ENCODE measurements at regions not wholly inside any gene's neighbourhood (a gene's known extent, or its start where the extent isn't known, plus 50 kb on each side); places are given as distances from the start of the nearest gene placed in this dataset.

GRCh38 chr12:105907982-105908381 is 230.8 kb downstream of the NUAK1 start:
- ChIA-PET POLR2A (no interaction called here), RAD21 (ENCODE audit: unreplicated experiment) (no interaction called here), CTCF (no interaction called here), SMC1A (ENCODE audit: uncharacterized antibody, unreplicated experiment) (no interaction called here)
- Histone ChIP-seq H3K4me1 (ENCODE audit: control insufficient read depth, insufficient read depth, low read length) (no peaks in the 10 kb centered on the region), H3K36me3 (ENCODE audit: control insufficient read depth in 2 of 2, insufficient read depth in 2 of 2, low read length in 1 of 2) (no peaks in the 10 kb centered on the region), H3K27ac (ENCODE audit: control insufficient read depth, insufficient read depth) (no peak overlapping the region), H3K27me3 (replicated peaks in 1 of 2; ENCODE audit: control insufficient read depth in 2 of 2, insufficient read depth in 2 of 2, low read length in 1 of 2) (no peaks in the 10 kb centered on the region), H3K4me2 (ENCODE audit: control insufficient read depth, insufficient read depth) (no peak overlapping the region), H3K9me3 (replicated peaks; ENCODE audit: control insufficient read depth, insufficient read depth, low read length) (no peaks in the 10 kb centered on the region), H4K20me1 (ENCODE audit: control insufficient read depth, insufficient read depth) (no peaks in the 10 kb centered on the region), H3K4me3 (no peak overlapping the region), H2AFZ (ENCODE audit: control insufficient read depth, low read depth, low read length) (no peak overlapping the region), H3K79me2 (ENCODE audit: control insufficient read depth, insufficient read depth, low read length) (no peaks in the 10 kb centered on the region), H3K9ac (ENCODE audit: control insufficient read depth, insufficient read depth, low read length) (no peak overlapping the region)
- WGBS (ENCODE audit: insufficient coverage, insufficient replicate concordance, low lambda C conversion rate, missing lambda C conversion rate): 0% methylated on average over 2 of the region's 2 CpGs
- DNase-seq (ENCODE audit: low read depth, low spot score) (no peak), ATAC-seq (no peak), FAIRE-seq (no peak)
- in situ Hi-C loops (cut with MboI) (no loop called here), intact Hi-C loops (cut with micrococcal nuclease; ENCODE audit: unreplicated experiment) (no loop called here)
- BruUV-seq (replicated peaks): no TSS peak
- no peak for TF ChIP-seq BCL11A (IDR thresholded peaks at IDR 0.05; ENCODE audit: low read depth, low read length)
- TF ChIP-seq FOXM1 (IDR thresholded peaks at IDR 0.05; ENCODE audit: low read depth, low read length): no peak
- no peak for TF ChIP-seq SRF (IDR thresholded peaks at IDR 0.05; ENCODE audit: low read depth in 2 of 2, low read length in 2 of 2)
- TF ChIP-seq EZH2 (IDR thresholded peaks at IDR 0.05; ENCODE audit: borderline replicate concordance, control insufficient read depth, low read depth, low read length): no peak
- no peak for TF ChIP-seq RELB (IDR thresholded peaks at IDR 0.05; ENCODE audit: low read depth)
- TF ChIP-seq YY1 (IDR thresholded peaks at IDR 0.05; ENCODE audit: low read depth, low read length): no peak
- TF ChIP-seq TARDBP (IDR thresholded peaks at IDR 0.05; ENCODE audit: borderline replicate concordance): no peak
- no peak for TF ChIP-seq E2F4 (IDR thresholded peaks at IDR 0.05; ENCODE audit: low read depth, low read length)
- TF ChIP-seq MEF2A (IDR thresholded peaks at IDR 0.05; ENCODE audit: insufficient read depth, low read depth, low read length): no peak
- no peak for TF ChIP-seq JUNB (IDR thresholded peaks at IDR 0.05)
- no peak for TF ChIP-seq REST (IDR thresholded peaks at IDR 0.05; ENCODE audit: low read depth, low read length)
- no peak for TF ChIP-seq RUNX3 (IDR thresholded peaks at IDR 0.05; ENCODE audit: low read length)
- no peak for TF ChIP-seq CHD1 (IDR thresholded peaks at IDR 0.05; ENCODE audit: low read depth, low read length)
- no peak for TF ChIP-seq NRF1 (conservative IDR thresholded peaks at IDR 0.05; ENCODE audit: low read depth, low read length)
- no peak for TF ChIP-seq NBN (IDR thresholded peaks at IDR 0.05)
- TF ChIP-seq GABPA (IDR thresholded peaks at IDR 0.05; ENCODE audit: low read depth): no peak
- no peak for TF ChIP-seq GATAD2B (conservative IDR thresholded peaks at IDR 0.05; ENCODE audit: low read depth)
